Smooth muscle cell (in vitro differentiated cells): ENCODE measurements at regions not wholly inside any gene's neighbourhood (a gene's known extent, or its start where the extent isn't known, plus 50 kb on each side); places are given as distances from the start of the nearest gene placed in this dataset.

Experiments used
- DNase-seq: peaks from one replicate; lab custom pipeline; 2025; ENCODE audit not compliant: unreplicated experiment; lab: John Stamatoyannopoulos, UW
- H2AFZ ChIP-seq: fragments of 200-600 bp; sonication (generic); 2 replicates; pipeline ENCODE4 v1.6.0; 2016; ENCODE audit warnings: antibody characterized with exemption, low read depth, mild to moderate bottlenecking
- H3F3A ChIP-seq: fragments of 200-600 bp; sonication (generic); 2 replicates; pipeline ENCODE4 v1.6.0; 2017; ENCODE audit warnings: antibody characterized with exemption, low read depth
- H3K27ac ChIP-seq: fragments of 200-600 bp; sonication (generic); 2 replicates; pipeline ENCODE4 v1.5.1; 2016; ENCODE audit warnings: low read depth, mild to moderate bottlenecking
- H3K27me3 ChIP-seq: fragments of 200-600 bp; sonication (generic); 2 replicates; pipeline ENCODE4 v1.6.1; 2016; ENCODE audit warnings: low read depth, mild to moderate bottlenecking
- H3K36me3 ChIP-seq: fragments of 200-600 bp; sonication (generic); 2 replicates; pipeline ENCODE4 v1.5.1; 2016; ENCODE audit warnings: low read depth
- H3K4me1 ChIP-seq: fragments of 200-600 bp; sonication (generic); 2 replicates; pipeline ENCODE4 v1.5.1; 2016; ENCODE audit warnings: low read depth
- H3K4me2 ChIP-seq: fragments of 200-600 bp; sonication (generic); 2 replicates; pipeline ENCODE4 v1.6.0; 2016; ENCODE audit warnings: mild to moderate bottlenecking
- H3K4me3 ChIP-seq: fragments of 200-600 bp; sonication (generic); 2 replicates; pipeline ENCODE4 v1.5.1; 2016; ENCODE audit warnings: mild to moderate bottlenecking
- H3K79me2 ChIP-seq: fragments of 200-600 bp; sonication (generic); 2 replicates; pipeline ENCODE4 v1.6.0; 2016; ENCODE audit warnings: low read depth, mild to moderate bottlenecking
- H3K9ac ChIP-seq: fragments of 200-600 bp; sonication (generic); 2 replicates; pipeline ENCODE4 v1.6.0; 2016; ENCODE audit warnings: low read depth
- H3K9me3 ChIP-seq: fragments of 200-600 bp; sonication (generic); replicated peaks from 2 replicates; pipeline ENCODE4 v1.5.1; 2016; ENCODE audit warnings: low read depth
- H4K20me1 ChIP-seq: fragments of 200-600 bp; sonication (generic); 2 replicates; pipeline ENCODE4 v1.6.0; 2016; ENCODE audit warnings: low read depth
- CTCF ChIP-seq: fragments of 200-600 bp; sonication (generic); IDR thresholded peaks from 2 replicates; pipeline ENCODE4 v1.5.1; 2017; ENCODE audit warnings: borderline replicate concordance, mild to moderate bottlenecking, antibody characterized with exemption; ENCODE audit not compliant: insufficient read depth, poor library complexity, severe bottlenecking
- WGBS: methylation state at CpG from one replicate; pipeline ENCODE4 v1.1.7; 2016; ENCODE audit warnings: low lambda C conversion rate; 5-methylcytosine and 5-hydroxymethylcytosine counted together

- Histone ChIP-seq H4K20me1 (no peaks in the 10 kb centered on the region), H3K9me3 (no peaks in the 10 kb centered on the region), H2AFZ (peak overlapping the region; percentile 56), H3K36me3 (no peaks in the 10 kb centered on the region), H3K4me1 (no peaks in the 10 kb centered on the region), H3K79me2 (no peaks in the 10 kb centered on the region), H3K4me3 (no peak overlapping the region), H3K4me2 (no peak overlapping the region), H3K9ac (no peak overlapping the region), H3K27me3 (no peaks in the 10 kb centered on the region), H3K27ac (no peak overlapping the region), H3F3A (no peaks in the 10 kb centered on the region)
- WGBS, result 68% methylated on average over 2 of the region's 2 CpGs
- TF ChIP-seq CTCF, result no peak
- no peak for DNase-seq
These were observed 495.8 kb upstream of the RORB start for GRCh38 chr9:74001382-74001781.

GRCh38 chr9:74006935-74007334 lies 490.2 kb upstream of the RORB start:
- H3K36me3 ChIP-seq, result no peaks in the 10 kb centered on the region
- no peak overlapping the region for H2AFZ ChIP-seq
- H3K79me2 ChIP-seq, result no peaks in the 10 kb centered on the region
- TF ChIP-seq CTCF, result peak; percentile 43
- no peak overlapping the region for H3K4me3 ChIP-seq
- 80% methylated on average over 2 of the region's 2 CpGs for WGBS
- no peak for DNase-seq
- H4K20me1 ChIP-seq, result no peaks in the 10 kb centered on the region
- H3K4me1 ChIP-seq, result no peaks in the 10 kb centered on the region
- H3K27ac ChIP-seq, result no peak overlapping the region
- no peaks in the 10 kb centered on the region for H3F3A ChIP-seq
- no peaks in the 10 kb centered on the region for H3K9me3 ChIP-seq
- H3K27me3 ChIP-seq, result no peaks in the 10 kb centered on the region
- no peak overlapping the region for H3K4me2 ChIP-seq
- no peak overlapping the region for H3K9ac ChIP-seq

- H3K4me1 ChIP-seq, result no peaks in the 10 kb centered on the region
- H3K79me2 ChIP-seq, result no peaks in the 10 kb centered on the region
- no peak for DNase-seq
- no peak overlapping the region for H3K4me3 ChIP-seq
- H3K9me3 ChIP-seq, result no peaks in the 10 kb centered on the region
- 92% methylated on average over 3 of the region's 3 CpGs for WGBS
- no peak overlapping the region for H3K4me2 ChIP-seq
- no peak overlapping the region for H3K9ac ChIP-seq
- no peak overlapping the region for H2AFZ ChIP-seq
- H3K27me3 ChIP-seq, result no peaks in the 10 kb centered on the region
- H3K36me3 ChIP-seq, result no peaks in the 10 kb centered on the region
- H4K20me1 ChIP-seq, result no peaks in the 10 kb centered on the region
- TF ChIP-seq CTCF, result no peak
- no peak overlapping the region for H3K27ac ChIP-seq
- no peaks in the 10 kb centered on the region for H3F3A ChIP-seq
These were observed 489.3 kb upstream of the RORB start for GRCh38 chr9:74007833-74008232.

GRCh38 chr9:74016004-74016403 lies 481.1 kb upstream of the RORB start:
- Histone ChIP-seq H3K27ac (no peak overlapping the region), H3K36me3 (no peaks in the 10 kb centered on the region), H3K27me3 (no peaks in the 10 kb centered on the region), H3K9me3 (no peaks in the 10 kb centered on the region), H3K4me1 (no peaks in the 10 kb centered on the region), H2AFZ (no peak overlapping the region), H3K4me3 (no peak overlapping the region), H3F3A (no peaks in the 10 kb centered on the region), H4K20me1 (no peaks in the 10 kb centered on the region), H3K9ac (no peak overlapping the region), H3K79me2 (no peaks in the 10 kb centered on the region), H3K4me2 (no peak overlapping the region)
- no peak for DNase-seq
- TF ChIP-seq CTCF, result no peak
